SKM-1 (cell line): ENCODE measurements at regions not wholly inside any gene's neighbourhood (a gene's known extent, or its start where the extent isn't known, plus 50 kb on each side); places are given as distances from the start of the nearest gene placed in this dataset.

Experiments used
- DNase-seq: peaks from one replicate; lab custom pipeline; 2025; ENCODE audit not compliant: unreplicated experiment; lab: John Stamatoyannopoulos, UW

DNA sequence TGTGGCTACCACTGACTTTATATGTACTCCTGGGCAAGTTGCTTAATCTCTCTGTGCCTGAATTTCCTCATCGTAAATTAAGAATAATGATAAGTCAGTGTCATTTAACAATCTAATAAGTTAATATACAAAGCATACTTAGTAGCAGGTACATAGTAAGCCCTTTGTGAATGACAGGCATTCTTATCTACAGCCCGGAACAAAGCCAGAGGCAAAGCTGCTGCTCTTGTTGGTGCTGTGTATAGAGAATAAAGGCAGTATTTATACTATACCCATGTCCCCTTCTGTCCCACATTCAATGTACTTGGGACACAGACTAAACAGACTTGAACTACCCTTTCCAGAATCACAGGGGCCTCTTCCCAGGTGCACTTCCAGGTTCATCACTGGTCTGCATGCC is 229.7 kb upstream of the NCAM1 start:
- no peak for DNase-seq

DNA sequence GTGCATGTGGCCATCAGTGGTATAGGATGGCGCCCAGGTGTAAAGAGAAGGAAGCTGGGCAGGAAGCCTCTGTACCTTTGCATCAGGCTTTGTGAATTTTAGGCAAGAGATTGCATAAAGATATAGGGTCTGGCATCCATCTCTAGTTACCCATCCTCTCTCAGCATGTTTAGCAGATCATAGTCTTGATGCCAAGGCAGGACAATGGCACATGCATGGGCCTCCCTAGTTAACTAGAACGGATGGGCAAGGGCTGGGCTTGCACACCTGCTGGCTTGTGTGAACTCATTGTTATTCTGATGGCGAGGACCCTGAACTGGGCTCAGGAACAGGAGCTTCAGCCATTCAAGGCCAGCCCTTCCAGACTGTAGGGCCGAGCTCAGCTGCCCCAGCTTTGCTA is 229.2 kb upstream of the NCAM1 start:
- no peak for DNase-seq

DNA sequence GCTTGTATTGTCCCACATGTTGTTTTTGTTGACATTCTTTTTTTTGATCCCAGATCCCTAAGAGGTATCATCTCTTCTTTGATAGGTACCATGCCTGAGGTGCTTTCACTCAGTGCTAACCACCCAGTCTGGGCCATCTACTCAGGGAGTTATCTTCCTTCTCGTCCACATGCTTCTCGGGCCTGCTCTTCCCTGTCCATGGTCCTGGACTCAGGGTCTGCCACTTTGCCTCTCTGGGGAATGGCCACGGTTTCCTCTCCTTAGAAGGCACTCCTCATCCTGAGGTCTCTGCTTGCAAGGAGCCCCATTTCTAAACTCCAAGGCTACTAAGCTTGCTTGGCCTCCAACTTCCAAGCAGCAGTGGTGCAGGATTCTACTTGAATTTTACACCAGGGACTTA is 227.0 kb upstream of the NCAM1 start:
- DNase-seq, result no peak

DNA sequence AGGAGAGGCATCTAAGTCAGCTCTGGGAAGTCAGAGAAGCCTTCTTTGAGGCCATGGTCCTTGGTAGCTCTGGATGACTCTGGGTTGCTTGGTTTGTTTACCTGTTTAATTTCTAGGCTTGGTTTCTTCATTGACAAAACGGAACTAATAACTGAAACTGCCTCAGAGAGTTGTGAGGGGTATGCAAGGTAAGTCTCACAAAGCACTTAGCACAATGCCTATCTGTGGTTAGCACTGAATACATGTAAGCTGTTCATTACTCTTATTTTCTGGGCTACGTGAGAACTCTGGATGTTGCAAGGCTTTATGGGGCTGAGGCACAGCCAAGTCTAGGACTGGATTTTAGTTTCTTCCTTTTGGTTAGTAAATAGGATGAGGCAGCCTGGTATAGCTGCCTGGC is 225.8 kb upstream of the NCAM1 start:
- DNase-seq, result no peak

DNA sequence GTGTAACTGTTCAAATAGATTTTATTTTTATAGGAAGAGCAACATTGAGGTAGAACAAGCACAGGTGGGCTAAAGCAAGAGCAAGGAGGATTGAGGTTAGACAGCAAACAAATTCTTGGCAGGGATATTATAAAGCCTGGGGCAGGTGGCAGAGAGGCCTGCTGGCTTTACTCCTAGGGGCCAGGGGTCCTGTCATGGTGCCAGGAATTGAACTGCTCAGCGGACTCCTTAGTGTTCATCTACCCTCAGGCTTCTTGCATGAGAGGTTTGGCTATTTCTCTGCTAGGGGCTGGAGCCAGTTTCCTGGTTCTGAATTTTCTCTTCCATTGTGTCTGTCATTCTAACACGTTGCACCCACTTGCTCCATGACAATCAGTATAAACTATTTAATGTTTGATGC is 217.2 kb upstream of the NCAM1 start:
- no peak for DNase-seq

DNA sequence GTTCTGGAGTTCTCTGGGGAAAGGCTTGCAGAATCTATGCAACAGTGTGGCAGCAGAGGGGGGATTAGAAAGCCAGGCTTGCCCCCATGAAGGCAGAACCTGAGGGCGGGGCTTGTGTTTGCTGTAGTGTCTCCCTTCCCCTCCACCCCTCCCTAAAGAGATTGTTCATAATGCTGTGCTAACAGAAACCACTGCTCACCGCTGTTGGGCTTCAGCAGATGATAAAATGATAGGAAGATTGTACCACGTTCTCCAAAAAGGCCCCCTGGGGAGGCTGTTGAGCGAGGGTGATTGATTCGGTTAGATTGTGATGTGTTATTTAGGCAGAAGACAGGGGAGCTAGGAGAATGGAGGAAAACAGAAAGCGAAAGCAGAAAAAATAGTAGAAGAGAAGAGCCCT is 215.2 kb upstream of the NCAM1 start:
- no peak for DNase-seq

DNA sequence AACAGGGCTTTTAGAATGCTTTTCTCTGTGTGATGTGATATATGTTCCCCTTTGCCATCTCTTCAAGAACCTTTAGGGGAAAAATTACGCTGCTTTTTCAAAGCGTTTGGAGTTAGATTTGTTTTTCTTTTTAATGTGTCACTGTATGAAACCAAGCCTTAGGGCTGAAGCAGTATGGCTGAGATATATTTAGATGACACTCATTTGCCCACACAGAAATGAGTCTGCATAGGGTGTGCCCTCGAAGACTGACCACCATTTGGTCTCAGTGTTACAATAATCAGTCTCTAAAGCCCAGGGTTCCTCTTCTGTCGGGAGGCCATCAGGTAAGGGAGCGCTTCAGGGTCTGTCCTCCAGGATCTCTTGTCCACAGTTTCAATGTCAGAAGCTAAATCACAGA is 213.0 kb upstream of the NCAM1 start:
- no peak for DNase-seq

DNA sequence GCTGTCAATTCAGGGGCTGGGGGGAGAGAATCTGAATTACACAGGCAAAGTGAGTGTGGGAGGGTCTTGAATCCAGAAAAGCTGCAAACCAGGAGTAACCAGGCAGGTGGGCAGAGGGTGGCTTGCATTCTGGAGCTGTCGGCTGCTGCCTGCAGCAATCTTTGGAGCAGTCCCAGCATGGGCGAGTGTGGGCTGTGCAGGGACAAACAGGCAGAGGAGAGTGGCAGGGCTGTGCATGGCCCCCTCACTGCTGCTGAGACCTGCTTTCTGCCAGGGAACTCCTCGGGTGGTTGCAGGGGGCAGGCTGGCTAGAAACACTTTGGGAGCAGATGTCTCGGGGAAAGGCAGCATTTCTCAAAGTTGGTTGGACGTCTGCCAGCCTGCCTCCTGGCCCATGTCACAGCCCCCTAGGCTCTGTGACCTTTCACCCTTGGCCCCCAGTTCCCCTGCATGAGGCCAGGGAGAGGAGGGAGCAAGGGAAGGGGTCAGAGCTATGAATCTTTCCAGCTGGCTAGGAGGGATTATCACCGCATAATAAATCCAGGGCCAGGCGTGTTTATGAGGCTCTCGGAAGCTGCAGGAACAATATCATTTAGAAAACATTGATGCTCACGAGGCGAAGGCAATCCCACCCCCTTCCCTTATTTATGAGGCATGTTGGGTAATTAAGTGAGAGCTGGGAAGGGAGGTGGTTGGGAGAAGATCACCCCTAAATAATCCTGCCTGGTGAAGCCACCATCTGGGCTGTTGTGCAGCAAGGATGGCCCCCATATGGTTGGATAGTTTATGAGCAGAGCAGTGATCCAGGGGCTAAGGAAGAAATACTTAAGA is 212.3 kb upstream of the NCAM1 start:
- DNase-seq, result no peak

DNA sequence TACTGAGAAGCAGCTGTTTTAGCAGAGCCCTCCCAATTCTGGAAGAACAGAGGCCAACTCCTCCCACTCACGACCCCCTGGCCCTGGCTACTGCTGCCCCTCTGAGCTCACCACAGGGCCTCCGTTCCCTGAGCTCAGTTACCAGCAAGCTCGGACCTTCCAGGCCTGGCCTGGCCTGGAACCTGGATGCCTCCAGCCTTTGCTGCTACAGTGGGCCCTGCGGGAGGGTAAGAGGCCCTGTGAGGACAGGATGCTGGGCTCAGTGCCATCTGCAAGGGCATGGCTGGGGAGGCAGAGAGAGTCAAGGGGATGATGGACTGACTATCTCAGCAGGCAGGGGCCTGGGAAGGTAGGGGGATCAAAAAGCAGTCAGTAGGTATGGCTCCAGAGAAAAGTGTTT is 209.9 kb upstream of the NCAM1 start:
- no peak for DNase-seq

DNA sequence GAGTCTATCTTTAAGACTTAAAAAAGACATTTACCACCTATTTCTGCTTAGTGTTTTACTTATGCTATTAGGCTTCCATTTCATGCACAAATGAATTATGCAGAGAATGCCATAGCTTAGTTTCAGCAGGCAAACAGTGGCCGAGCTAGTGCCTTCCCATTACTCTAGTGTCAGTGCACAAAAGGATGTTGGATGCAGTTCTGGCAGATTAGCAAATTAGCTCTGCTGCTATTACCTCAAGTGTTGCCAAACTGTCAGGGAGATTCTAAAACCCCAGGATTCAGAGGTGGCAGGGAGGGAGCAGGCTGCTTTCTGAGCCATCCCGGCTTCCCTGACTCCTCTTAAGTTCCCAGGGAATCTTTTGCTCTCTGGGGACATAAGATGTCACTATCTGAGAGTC is 209.4 kb upstream of the NCAM1 start:
- no peak for DNase-seq

DNA sequence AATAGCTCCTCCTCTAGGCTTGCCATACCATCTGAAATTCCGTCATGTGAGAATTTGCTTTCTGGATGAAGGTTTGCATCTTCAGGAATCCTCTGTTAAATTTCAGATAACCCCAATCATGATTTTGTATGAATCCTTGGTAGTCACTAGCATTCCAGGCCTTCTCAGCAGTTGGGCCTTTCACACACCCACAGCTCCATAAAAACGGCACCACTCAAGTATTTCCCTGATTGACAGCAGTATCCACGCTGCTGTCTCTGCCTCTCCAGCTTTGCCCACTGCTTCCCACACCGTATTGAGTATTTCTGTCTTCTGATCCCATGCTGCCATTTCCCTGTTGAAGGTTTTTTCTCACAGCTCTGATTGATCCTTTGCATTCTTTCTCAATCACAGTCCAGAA is 208.7 kb upstream of the NCAM1 start:
- no peak for DNase-seq

DNA sequence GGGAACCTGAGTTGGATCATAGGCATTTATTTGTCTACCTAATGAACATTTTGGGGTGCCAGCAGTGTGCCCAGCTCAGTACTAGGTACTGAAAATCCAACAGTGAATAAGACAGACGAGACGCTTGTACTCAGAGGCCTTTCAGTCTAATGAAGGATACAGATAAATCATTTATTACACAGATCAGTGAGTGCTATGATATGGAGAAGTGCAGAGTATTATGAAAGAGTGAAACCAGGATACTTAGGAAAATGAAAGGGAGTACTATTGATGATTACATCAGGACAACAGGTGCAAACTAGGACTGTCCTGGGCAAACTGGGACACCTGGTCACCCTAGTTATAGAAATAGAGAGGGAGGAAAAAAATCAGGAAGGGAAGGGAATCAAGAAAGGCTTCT is 207.5 kb upstream of the NCAM1 start:
- DNase-seq, result no peak

DNA sequence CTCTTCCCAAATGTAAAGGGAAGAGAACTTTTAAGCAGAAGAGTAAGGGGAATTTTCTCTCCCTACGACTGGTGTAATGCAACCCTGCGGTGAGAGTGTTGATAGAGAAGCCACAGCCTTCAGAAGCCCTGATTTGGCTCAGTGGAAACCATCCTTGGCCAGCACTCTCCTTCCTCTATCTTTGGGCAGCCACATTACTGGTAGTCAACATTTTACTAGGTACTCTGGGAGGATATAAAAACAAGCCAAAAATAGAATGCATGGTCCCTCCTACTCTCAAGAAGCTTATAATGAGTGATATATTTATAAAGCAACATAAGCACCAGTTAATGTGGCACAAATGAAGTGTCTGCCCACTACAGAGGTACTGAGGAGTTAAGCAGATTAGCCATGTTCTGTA is 201.8 kb upstream of the NCAM1 start:
- no peak for DNase-seq

DNA sequence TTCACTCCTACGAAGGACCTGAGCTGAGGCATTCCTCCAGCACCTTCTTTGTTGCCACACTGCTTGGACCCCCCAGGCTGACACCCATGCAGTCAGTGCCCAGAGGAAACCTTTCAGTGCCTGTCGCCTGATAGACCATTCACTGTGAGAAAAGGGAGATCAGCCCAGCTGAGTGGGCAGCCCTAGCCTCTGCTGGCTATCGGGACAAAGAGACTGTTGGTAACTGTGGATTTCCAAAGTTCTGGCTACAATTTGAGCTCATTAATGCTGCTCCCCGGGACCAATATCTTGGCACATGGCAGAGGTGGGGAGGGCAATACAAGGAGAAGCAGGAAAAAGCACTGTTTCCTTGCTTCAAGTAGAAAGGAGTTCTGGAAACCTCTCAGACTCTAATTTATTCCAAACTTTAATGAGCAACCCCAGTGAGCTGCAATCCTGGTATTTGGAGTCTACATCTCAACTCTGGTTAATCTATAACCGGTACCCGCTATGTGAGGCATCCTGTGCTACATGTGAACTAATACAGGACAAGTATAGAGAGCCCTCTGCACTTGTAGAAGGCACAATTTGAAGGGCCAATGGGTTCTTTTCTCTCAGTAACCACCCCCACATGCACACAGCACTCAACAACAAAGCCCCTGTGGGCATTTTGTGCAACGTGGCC is 200.7 kb upstream of the NCAM1 start:
- DNase-seq, result no peak

DNA sequence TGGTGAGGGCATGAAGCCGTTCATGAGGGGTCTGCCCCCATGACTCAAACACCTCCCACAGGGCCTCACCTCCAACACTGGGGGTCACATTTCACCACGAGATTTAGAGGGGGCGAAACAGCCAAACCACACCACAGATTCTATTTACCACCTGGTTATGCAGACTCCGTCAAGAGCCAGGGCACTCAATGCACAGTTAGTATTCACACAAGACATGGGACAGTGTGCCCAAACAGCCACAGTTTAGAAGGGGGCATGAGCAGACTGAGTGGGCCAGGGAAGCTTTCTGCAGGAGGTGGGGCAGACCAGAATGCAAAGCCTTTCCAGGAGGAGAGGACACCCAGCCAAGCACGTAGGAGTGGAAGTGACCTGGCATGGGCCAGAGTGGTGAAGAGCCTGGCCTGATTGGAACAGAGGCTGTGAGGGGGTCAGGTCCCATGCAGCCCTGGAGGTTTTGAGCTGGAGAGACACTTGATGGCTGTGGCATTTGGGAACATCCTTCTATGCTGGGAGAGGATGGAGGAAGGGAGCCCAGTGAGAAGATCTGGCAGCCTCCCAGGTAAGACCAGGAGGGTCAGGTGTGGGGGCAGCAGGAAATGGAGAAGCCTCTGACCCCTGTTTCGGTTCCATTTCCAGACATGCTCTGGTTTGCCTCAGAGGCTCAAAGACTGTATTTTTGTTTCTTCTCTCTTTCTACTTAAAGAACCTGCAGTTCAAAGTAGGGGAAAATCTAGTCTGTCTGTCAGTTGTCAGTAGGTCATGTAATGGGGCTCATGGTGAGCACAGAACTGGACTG is 199.1 kb upstream of the NCAM1 start:
- DNase-seq, result no peak

DNA sequence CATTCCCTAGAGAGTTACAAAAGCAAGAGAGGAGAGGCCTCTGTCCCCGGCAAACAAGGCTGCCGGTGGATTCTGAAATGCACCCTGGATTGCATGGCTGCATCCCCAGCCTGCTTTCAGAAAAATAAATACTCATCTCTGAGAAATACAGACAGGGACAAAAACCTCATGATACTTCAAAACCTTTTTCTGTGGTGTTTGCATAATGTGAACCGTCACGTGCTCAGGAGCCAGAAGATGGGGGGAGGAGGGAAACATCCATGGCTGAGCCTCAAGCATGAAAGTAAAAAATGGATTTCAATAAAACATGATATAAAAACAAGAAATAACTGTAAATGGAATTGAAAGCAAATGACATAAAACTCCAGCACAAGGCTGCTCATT is 198.5 kb upstream of the NCAM1 start:
- DNase-seq, result no peak

DNA sequence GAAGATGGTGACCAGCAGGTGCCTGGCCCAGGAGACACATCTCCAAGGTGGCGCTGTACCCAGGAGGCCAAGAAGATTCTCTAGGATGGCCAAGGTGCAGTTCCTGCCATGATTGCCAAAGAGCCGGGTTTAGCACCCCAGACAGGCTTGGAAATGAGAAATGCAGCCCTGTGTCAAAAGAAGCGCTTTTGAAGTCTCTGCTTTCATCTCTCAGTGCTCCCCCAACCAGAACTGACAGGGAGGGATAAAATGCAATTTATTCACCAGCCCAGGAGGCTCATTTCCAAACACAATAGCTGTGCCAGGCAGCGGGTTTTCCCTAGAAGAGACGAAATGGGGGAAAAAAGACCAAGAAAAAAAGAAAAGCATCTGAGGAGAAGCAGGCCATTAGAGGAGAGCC is 195.9 kb upstream of the NCAM1 start:
- DNase-seq, result no peak

DNA sequence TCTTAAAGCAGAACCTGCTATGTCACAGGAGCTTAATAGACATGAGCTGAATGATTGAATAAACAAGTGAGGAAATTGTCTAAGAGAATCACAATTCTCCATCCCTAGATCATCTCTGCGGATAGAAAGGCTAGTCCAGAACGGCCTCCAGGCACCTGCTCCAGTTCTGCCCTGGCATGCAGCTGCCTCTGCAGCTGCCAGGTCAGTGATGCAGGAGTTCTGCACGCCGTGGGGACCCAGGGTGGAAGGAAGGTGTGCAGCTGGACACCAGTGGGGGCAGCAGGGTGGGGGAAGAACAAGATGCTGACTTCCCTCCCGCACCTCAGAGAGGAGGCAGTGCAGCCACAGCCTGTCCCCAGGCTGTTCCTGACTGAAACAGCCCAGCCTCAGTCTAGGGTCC is 192.1 kb upstream of the NCAM1 start:
- no peak for DNase-seq

DNA sequence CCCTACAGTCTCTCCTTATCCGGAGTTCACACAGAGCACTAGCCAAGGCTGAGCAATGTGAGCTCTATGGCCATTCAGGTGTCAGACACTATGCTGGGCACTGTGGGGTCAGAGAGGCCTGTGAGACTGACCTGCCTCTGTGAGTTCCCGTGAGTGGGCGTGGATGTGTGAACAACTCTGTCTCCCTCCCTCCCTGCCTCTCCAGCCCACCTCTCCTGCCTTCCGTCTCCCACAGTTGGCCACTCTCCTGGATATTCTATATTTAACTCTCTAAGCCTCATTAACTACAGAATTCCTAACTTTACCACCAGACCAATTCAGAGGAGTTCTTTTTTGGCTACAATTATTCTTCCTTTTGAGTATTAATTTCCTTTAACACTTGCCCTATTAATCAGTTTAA is 191.6 kb upstream of the NCAM1 start:
- DNase-seq, result no peak

DNA sequence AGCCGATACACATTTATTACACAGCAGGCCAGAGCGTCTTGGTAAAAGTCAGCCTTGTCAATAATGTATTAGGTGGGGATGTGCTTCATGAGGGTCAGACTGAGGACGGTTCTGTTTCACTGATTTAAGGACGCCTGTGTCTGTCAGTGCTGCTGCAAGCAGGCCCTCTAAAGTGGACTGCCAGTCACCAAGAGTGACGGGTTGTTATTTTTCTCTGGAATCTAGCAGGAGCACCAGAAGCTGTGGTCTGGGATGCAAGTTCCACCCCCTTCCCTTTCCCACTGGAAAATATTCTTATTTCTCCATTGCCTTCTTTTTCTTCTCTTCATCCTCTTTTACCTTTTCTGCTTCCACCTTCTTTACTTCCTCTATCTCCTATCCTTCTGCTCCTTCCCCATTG is 191.2 kb upstream of the NCAM1 start:
- DNase-seq, result no peak

DNA sequence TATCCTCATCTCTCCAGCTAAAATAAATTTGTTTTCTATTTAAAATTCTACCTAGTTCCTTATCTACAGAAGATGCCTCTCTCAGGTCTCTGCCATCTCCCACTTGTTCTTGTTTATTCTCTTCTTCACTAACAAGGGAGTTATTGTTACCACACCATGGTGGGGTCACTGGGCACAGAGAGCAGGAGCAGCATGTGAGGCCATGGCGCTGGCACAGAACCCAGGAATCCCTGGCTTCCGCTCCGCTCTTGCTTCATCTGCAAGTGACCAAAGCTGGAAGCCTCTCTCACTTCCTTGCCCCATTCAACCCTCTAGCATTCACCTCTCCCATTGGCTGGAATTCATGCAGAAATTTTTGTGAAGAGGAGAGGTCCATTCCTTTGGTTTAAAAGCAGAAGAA is 190.7 kb upstream of the NCAM1 start:
- no peak for DNase-seq

DNA sequence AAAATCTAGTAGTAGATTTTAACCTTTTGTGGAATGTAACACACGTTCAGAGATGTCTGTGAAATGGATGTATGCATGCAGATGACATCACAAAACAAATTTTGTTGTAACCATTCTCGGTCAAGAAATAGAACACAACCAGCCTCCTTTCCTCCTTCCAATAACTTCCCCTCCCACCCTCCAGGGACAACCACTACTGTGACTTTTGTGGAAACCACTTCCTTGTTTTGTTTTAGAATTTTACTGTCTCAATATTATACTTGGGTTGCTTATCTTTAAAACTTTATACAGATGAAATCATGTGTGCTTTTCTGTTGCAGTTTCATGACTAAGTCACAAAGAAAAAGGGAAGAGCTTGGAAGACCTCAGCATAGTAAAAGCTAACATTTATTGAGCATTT is 189.4 kb upstream of the NCAM1 start:
- no peak for DNase-seq
